ENCODE measurements at regions not wholly inside any gene's neighbourhood (a gene's known extent, or its start where the extent isn't known, plus 50 kb on each side); places are given as distances from the start of the nearest gene placed in this dataset.

GRCh38 chr2:39954346-39954745 lies 175.3 kb upstream of the THUMPD2 start:
- TF ChIP-seq CTCF (conservative IDR thresholded peaks at IDR 0.05) (no peak), EZH2 (IDR thresholded peaks at IDR 0.05; ENCODE audit: low read depth) (no peak)
